SU-DHL-6 (cell line): ENCODE measurements at regions not wholly inside any gene's neighbourhood (a gene's known extent, or its start where the extent isn't known, plus 50 kb on each side); places are given as distances from the start of the nearest gene placed in this dataset.

Experiments
- H2AFZ ChIP-seq: fragments of 200-600 bp; sonication (generic); 2 replicates; pipeline ENCODE4 v1.6.1; 2014; ENCODE audit warnings: low read depth, mild to moderate bottlenecking, moderate library complexity, mixed read lengths, antibody characterized with exemption, low read length; ENCODE audit not compliant: severe bottlenecking
- H3F3A ChIP-seq: fragments of 200-600 bp; shearing (Covaris generic); 2 replicates; pipeline ENCODE4 v1.6.0; 2016; ENCODE audit warnings: antibody characterized with exemption, mild to moderate bottlenecking; ENCODE audit not compliant: insufficient read depth
- H3K27ac ChIP-seq: fragments of 200-600 bp; sonication (generic); 2 replicates; pipeline ENCODE4 v1.5.1; 2016; ENCODE audit warnings: low read depth, mild to moderate bottlenecking, low read length, moderate library complexity, mixed read lengths
- H3K27me3 ChIP-seq: fragments of 200-600 bp; sonication (generic), shearing (Covaris generic); 2 replicates; pipeline ENCODE4 v1.6.0; 2014; ENCODE audit warnings: mild to moderate bottlenecking, low read length
- H3K36me3 ChIP-seq: fragments of 200-600 bp; sonication (generic); 2 replicates; pipeline ENCODE4 v1.6.1; 2014; ENCODE audit warnings: mild to moderate bottlenecking, low read length, mixed read lengths
- H3K4me2 ChIP-seq: fragments of 300-600, 200-600 bp; shearing (Covaris generic), sonication (generic); 2 replicates; pipeline ENCODE4 v1.6.0; 2014; ENCODE audit warnings: low read length, low read depth, mild to moderate bottlenecking; ENCODE audit not compliant: poor library complexity, severe bottlenecking
- H3K4me3 ChIP-seq: fragments of 200-600 bp; sonication (generic); 2 replicates; pipeline ENCODE4 v1.5.1; 2014; ENCODE audit warnings: antibody characterized with exemption, low read length, mild to moderate bottlenecking, mixed read lengths; ENCODE audit not compliant: insufficient read depth, poor library complexity, severe bottlenecking
- H3K79me2 ChIP-seq: fragments of 200-600 bp; sonication (generic); 2 replicates; pipeline ENCODE4 v1.6.1; 2014; ENCODE audit warnings: mild to moderate bottlenecking, low read length, moderate library complexity; ENCODE audit not compliant: insufficient read depth
- H3K9ac ChIP-seq: fragments of 200-600 bp; sonication (generic); 2 replicates; pipeline ENCODE4 v1.7.0; 2014; ENCODE audit warnings: mild to moderate bottlenecking, low read length
- H3K9me2 ChIP-seq: fragments of 200-600 bp; sonication (generic); replicated peaks from 2 replicates; pipeline ENCODE4 v1.6.1; 2014; ENCODE audit warnings: low read length; ENCODE audit not compliant: insufficient read depth
- H3K9me3 ChIP-seq: fragments of 200-600 bp; sonication (generic); 2 replicates; pipeline ENCODE4 v1.6.1; 2014; ENCODE audit warnings: low read length, mixed read lengths; ENCODE audit not compliant: insufficient read depth
- H4K20me1 ChIP-seq: fragments of 200-600 bp; sonication (generic); 2 replicates; pipeline ENCODE4 v1.6.1; 2014; ENCODE audit warnings: low read depth, mild to moderate bottlenecking, antibody characterized with exemption, low read length, moderate library complexity, mixed read lengths
- EZH2phosphoT487 ChIP-seq: fragments of 200-600 bp; sonication (generic), shearing (Covaris generic); conservative IDR thresholded peaks from 2 replicates; pipeline ENCODE4 v1.6.1; 2018; ENCODE audit warnings: mild to moderate bottlenecking, antibody characterized with exemption, low read length, moderate library complexity, mixed read lengths
- TF ChIP-seq, protein P1 (sequence below): fragments of 200-600 bp; sonication (generic); IDR thresholded peaks from one replicate; pipeline ENCODE4 v1.5.1; 2017; ENCODE audit warnings: antibody characterized with exemption, mild to moderate bottlenecking, low read length, moderate library complexity; ENCODE audit not compliant: insufficient read depth, poor library complexity, severe bottlenecking

DNA sequence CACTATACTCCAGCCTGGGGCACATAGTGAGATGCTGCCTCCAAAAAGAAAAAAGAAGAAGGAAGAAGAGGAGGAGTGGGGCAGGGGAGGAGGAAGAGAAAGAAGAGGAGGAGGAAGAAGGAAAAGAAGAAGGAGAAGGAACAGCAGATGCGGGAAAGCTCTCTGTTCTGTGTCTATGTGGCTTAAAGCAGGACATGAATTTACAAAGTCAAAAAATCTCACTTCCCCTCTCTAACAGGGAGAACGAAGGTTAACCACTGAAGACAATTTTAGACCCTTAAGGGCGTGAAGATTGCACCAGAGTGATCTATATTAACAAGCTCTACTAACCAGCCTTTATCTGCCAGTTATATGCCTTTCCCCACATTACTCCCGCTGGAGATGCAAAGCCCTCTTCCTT, 258.9 kb downstream of the METTL4 start:
- no peaks in the 10 kb centered on the region for H3K9me2 ChIP-seq
- no peak overlapping the region for H3K4me3 ChIP-seq
- H3K79me2 ChIP-seq = no peaks in the 10 kb centered on the region
- H3F3A ChIP-seq = no peaks in the 10 kb centered on the region
- H3K9me3 ChIP-seq = no peaks in the 10 kb centered on the region
- H3K27ac ChIP-seq = no peak overlapping the region
- no peak for TF ChIP-seq EZH2phosphoT487
- TF ChIP-seq, protein P1, sequence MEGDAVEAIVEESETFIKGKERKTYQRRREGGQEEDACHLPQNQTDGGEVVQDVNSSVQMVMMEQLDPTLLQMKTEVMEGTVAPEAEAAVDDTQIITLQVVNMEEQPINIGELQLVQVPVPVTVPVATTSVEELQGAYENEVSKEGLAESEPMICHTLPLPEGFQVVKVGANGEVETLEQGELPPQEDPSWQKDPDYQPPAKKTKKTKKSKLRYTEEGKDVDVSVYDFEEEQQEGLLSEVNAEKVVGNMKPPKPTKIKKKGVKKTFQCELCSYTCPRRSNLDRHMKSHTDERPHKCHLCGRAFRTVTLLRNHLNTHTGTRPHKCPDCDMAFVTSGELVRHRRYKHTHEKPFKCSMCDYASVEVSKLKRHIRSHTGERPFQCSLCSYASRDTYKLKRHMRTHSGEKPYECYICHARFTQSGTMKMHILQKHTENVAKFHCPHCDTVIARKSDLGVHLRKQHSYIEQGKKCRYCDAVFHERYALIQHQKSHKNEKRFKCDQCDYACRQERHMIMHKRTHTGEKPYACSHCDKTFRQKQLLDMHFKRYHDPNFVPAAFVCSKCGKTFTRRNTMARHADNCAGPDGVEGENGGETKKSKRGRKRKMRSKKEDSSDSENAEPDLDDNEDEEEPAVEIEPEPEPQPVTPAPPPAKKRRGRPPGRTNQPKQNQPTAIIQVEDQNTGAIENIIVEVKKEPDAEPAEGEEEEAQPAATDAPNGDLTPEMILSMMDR = no peak
- H2AFZ ChIP-seq = no peak overlapping the region
- H3K9ac ChIP-seq = no peak overlapping the region
- no peak overlapping the region for H3K4me2 ChIP-seq
- H3K36me3 ChIP-seq = no peaks in the 10 kb centered on the region
- no peaks in the 10 kb centered on the region for H4K20me1 ChIP-seq
- H3K27me3 ChIP-seq = no peaks in the 10 kb centered on the region

DNA sequence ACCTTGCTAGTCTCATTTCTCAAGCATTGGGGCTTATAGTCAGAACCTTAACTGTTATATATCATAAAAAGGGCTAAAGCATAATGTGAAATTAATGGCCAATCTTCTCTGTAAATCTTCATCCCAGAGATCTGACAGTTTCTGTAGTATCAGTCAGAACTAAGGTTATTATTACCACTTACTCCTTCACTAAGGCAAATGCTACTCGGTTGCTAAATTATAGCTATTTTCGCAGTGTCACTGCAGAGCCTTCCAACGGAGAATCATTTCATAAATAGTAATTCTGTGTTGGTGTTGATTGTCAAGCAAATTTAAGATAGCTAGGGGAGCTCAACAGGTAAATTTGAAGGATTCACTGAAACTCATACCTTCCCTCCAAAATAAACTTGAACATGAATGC, 258.0 kb downstream of the METTL4 start:
- Histone ChIP-seq H3K79me2 (no peaks in the 10 kb centered on the region), H3K9ac (no peak overlapping the region), H3K27ac (no peak overlapping the region)

DNA sequence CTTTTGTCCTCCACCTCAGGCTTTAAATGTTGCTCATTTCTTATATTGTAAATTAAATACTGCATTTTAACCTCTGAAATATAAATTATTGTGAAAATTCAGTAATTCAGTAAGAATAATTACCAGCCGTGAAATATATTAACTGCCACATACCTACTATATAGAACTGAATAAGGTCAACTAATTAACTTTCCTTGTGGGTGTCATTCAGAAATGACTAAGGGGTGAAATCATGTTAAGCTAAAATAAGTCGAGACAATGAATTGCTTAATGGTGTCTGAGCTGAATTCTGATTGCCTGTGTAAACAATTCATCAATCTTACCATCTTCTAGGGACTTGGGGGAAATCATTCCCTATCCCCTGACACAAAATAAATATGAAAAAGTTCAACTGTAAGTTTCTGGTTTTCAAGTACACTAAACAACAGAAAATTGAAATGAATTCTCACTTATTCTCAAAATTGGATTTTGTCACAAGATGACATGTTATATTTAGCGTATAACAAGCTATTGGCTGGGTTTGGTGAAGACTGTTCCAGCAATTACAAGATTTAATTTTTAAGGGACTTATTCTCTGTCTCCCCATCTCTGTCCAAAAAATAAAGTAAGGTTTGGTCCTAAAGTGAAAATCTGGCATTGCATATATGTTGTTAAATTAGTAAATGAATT, 255.1 kb downstream of the METTL4 start:
- no peak for TF ChIP-seq EZH2phosphoT487
- TF ChIP-seq, protein P1 = no peak
- Histone ChIP-seq H3K27me3 (no peaks in the 10 kb centered on the region), H3K27ac (no peak overlapping the region)

More for the DNA sequence above, 258.0 kb downstream of the METTL4 start:
- H3K9me3 ChIP-seq = no peaks in the 10 kb centered on the region
- no peak overlapping the region for H3K4me2 ChIP-seq
- no peaks in the 10 kb centered on the region for H4K20me1 ChIP-seq
- H3K4me3 ChIP-seq = no peak overlapping the region
- H3K27me3 ChIP-seq = no peaks in the 10 kb centered on the region
- H2AFZ ChIP-seq = no peak overlapping the region
- TF ChIP-seq EZH2phosphoT487 = no peak
- TF ChIP-seq, protein P1 = no peak
- no peaks in the 10 kb centered on the region for H3K9me2 ChIP-seq
- no peaks in the 10 kb centered on the region for H3K36me3 ChIP-seq
- no peaks in the 10 kb centered on the region for H3F3A ChIP-seq

More for the DNA sequence above, 255.1 kb downstream of the METTL4 start:
- H3K9me2 ChIP-seq = no peaks in the 10 kb centered on the region
- no peaks in the 10 kb centered on the region for H3K36me3 ChIP-seq
- no peak overlapping the region for H3K4me2 ChIP-seq
- H3K4me3 ChIP-seq = no peak overlapping the region
- H3K9me3 ChIP-seq = no peaks in the 10 kb centered on the region
- H3K9ac ChIP-seq = no peak overlapping the region
- H2AFZ ChIP-seq = no peak overlapping the region
- no peaks in the 10 kb centered on the region for H4K20me1 ChIP-seq
- H3F3A ChIP-seq = no peaks in the 10 kb centered on the region
- no peaks in the 10 kb centered on the region for H3K79me2 ChIP-seq
